ENCODE measurements at regions not wholly inside any gene's neighbourhood (a gene's known extent, or its start where the extent isn't known, plus 50 kb on each side); places are given as distances from the start of the nearest gene placed in this dataset.

DNA sequence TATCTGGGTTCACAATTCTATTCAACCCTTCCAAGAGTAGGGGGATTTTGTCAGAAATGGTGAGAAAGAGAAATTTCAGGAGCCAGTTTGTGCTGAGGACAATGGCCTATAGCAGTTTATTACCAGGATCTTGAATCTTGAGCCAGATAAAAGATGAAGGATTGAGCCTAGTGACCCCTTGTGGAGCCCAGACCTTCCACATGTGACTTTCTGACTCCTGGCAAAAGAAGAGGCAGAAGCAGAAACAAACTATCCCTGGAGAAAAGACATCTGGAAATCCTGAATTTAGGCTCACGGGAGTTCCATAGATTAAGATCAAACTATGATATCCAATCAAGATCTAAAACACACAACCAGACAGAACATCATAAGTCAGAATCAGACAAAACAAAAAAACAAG, 60.9 kb upstream of the CHRM2 start:
- TF ChIP-seq CTCF (IDR thresholded peaks at IDR 0.05; ENCODE audit: low read depth, low read length) = no peak
- no peak overlapping the region for H3K4me3 ChIP-seq (replicated peaks in 1 of 2; ENCODE audit: low read depth in 2 of 2, low read length in 2 of 2)
- DNase-seq (ENCODE audit: low read depth in 2 of 2) = no peak

DNA sequence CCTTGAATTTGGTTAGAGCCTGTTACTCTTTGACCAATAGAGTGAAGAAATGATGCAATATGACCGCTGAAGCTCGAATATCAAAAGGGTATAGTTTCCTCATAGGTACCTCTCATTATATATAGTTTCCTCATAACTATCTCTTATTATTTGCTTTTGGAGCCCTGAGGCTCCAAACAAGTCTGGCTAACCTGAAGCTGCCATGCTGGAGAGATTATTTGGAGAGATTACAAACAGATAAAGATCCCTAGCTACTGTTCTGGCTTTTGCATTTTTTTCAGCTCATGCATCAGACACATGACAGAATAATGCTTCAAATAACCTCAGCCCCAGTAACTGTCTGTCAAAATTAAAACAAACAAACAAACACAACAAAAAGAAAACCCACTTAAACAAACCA, 65.4 kb upstream of the CHRM2 start:
- DNase-seq (ENCODE audit: low read depth in 2 of 2) = no peak
- H3K4me3 ChIP-seq (replicated peaks in 1 of 2; ENCODE audit: low read depth in 2 of 2, low read length in 2 of 2) = no peak overlapping the region
- TF ChIP-seq CTCF (IDR thresholded peaks at IDR 0.05; ENCODE audit: low read depth, low read length) = no peak

DNA sequence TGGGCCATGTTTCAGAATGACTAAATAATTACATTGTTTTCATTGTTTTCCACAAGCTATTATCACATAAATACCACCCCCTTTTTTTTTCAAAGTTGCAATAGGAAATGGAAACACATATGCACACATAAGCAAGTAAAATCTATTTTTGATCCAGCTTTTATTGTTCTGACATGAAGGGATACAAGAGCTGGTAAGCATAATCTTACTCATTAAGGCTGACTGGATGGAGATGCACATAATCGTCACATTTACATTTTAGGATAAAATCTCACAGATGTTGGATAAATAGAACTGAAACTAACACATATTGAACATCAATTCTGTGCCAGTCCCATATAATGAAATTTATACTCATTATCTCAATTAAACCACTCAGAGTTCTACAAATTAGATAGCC, 84.5 kb upstream of the CHRM2 start:
- TF ChIP-seq CTCF (IDR thresholded peaks at IDR 0.05; ENCODE audit: low read depth, low read length) = no peak
- H3K4me3 ChIP-seq (replicated peaks in 1 of 2; ENCODE audit: low read depth in 2 of 2, low read length in 2 of 2) = no peak overlapping the region
- DNase-seq (ENCODE audit: low read depth in 2 of 2) = no peak

DNA sequence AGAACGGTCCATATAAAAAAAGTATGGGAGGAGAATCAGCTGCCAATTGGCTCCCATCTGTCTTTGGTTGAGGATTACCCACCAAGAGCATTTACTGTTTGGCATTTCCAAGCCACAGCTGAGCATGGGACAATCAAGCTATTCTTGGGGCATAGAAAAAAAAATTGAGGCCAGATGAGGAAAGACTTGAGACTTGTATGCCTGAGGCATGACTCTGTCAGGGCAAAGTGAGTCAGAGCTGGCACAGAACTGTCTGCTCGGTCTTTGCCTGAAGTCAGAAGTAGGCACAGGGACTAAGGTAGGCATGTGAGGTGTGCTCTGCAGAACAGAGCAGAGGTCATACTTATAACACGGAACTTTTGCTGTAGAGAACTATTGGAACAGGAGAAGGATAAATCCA, 126.5 kb upstream of the CHRM2 start:
- H3K4me3 ChIP-seq (replicated peaks in 1 of 2; ENCODE audit: low read depth in 2 of 2, low read length in 2 of 2) = no peak overlapping the region
- no peak for TF ChIP-seq CTCF (IDR thresholded peaks at IDR 0.05; ENCODE audit: low read depth, low read length)
- no peak for DNase-seq (ENCODE audit: low read depth in 2 of 2)

GRCh38 chr7:136728945-136729344, 139.5 kb upstream of the CHRM2 start:
- TF ChIP-seq CTCF (IDR thresholded peaks at IDR 0.05; ENCODE audit: low read depth, low read length) = no peak
- no peak overlapping the region for H3K4me3 ChIP-seq (replicated peaks in 1 of 2; ENCODE audit: low read depth in 2 of 2, low read length in 2 of 2)
- DNase-seq (ENCODE audit: low read depth in 2 of 2) = no peak

- TF ChIP-seq CTCF (IDR thresholded peaks at IDR 0.05; ENCODE audit: low read depth, low read length) = no peak
- no peak overlapping the region for H3K4me3 ChIP-seq (replicated peaks in 1 of 2; ENCODE audit: low read depth in 2 of 2, low read length in 2 of 2)
- DNase-seq (ENCODE audit: low read depth in 2 of 2) = no peak
These were observed 142.0 kb upstream of the CHRM2 start for GRCh38 chr7:136726460-136726859.

DNA sequence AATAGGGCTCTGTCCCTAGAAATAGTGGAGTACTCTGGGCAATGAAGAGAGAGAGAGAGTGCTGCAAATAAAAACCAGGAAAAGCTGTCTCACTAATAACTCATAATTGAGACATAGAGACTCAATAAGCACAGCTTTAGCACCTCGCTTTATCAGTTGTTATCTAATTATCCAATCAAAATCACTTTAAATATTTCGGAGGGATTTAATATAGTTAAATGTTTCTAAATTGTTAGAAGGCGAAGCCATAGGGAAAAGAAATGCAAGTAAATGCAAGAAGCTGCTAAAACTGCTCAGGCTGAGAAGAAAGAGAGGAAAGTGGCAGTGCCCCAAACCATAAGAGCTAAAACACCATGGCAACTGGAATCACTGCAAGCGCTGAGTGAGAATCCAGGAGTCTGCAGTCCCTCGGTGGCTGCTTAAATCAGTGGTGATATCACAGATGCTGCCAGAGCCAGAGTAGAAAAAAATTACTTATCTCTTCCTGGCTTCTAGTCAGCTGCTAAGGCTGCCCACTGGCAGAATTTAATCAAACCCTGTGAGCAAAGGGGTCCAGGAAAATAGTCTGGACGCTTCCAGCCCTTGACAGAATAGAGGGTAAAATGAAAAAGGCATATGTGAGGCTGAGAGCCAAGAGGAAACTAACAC, 150.4 kb upstream of the CHRM2 start:
- no peak for DNase-seq (ENCODE audit: low read depth in 2 of 2)
- no peak for TF ChIP-seq CTCF (IDR thresholded peaks at IDR 0.05; ENCODE audit: low read depth, low read length)
- H3K4me3 ChIP-seq (replicated peaks in 1 of 2; ENCODE audit: low read depth in 2 of 2, low read length in 2 of 2) = no peak overlapping the region
